HEK293 (cell line): ENCODE measurements at regions not wholly inside any gene's neighbourhood (a gene's known extent, or its start where the extent isn't known, plus 50 kb on each side); places are given as distances from the start of the nearest gene placed in this dataset.

ENCODE experiments used
- CTCF ChIA-PET: fragments of 350-600 bp; formaldehyde crosslinking; extraction: SDS; loops from one replicate; lab custom pipeline; 2021; ENCODE audit warnings: antibody characterized with exemption; lab: Yijun Ruan, JAX
- POLR2A ChIA-PET: fragments of 300-600 bp; formaldehyde crosslinking; extraction: SDS; loops from one replicate; lab custom pipeline; 2020; ENCODE audit warnings: antibody characterized with exemption, inconsistent platforms; lab: Yijun Ruan, JAX
- H3K27ac ChIP-seq: fragments of 200-500 bp; sonication (Bioruptor generic); 2 replicates; pipeline ENCODE4 v1.5.1; 2014; ENCODE audit warnings: low read depth, low read length, control low read depth, inconsistent platforms; ENCODE audit errors: extremely low read depth
- H3K36me3 ChIP-seq, 2 experiments: fragments of 200-500 bp in 1 of 2; sonication (Bioruptor generic) in 1 of 2; 1 replicate in 1 of 2; 2 replicates in 1 of 2; pipeline ENCODE4 v1.5.1; 2014 to 2017; ENCODE audit warnings: inconsistent platforms in 2 of 2, low read length in 2 of 2; ENCODE audit not compliant: control insufficient read depth in 2 of 2, insufficient read depth in 1 of 2
- H3K4me1 ChIP-seq: fragments of 200-500 bp; sonication (Bioruptor generic); 2 replicates; pipeline ENCODE4 v1.5.1; 2014; ENCODE audit warnings: mild to moderate bottlenecking, low read length, inconsistent platforms; ENCODE audit not compliant: control insufficient read depth, insufficient read depth
- H3K4me3 ChIP-seq: 2 replicates; pipeline ENCODE4 v1.5.1; 2011; ENCODE audit warnings: low read depth, mild to moderate bottlenecking, control low read depth, low read length, moderate library complexity
- H3K9me3 ChIP-seq: fragments of 200-500 bp; sonication (Bioruptor generic); 2 replicates; pipeline ENCODE4 v1.5.1; 2014; ENCODE audit warnings: low read depth, low read length, inconsistent platforms; ENCODE audit not compliant: control insufficient read depth, insufficient read depth
- KLF1 ChIP-seq: fragments of 450-650 bp; formaldehyde crosslinking; IDR thresholded peaks from 2 replicates; pipeline ENCODE4 v1.5.1; 2016; ENCODE audit warnings: missing biosample characterization, missing genetic modification characterization
- ZBTB1 ChIP-seq: fragments of 450-650 bp; formaldehyde crosslinking; IDR thresholded peaks from 2 replicates; pipeline ENCODE4 v1.5.1; 2016; ENCODE audit warnings: missing biosample characterization, missing genetic modification characterization
- ZNF112 ChIP-seq: fragments of 450-650 bp; formaldehyde crosslinking; IDR thresholded peaks from 2 replicates; pipeline ENCODE4 v1.5.0; 2017; ENCODE audit warnings: missing biosample characterization, missing genetic modification characterization
- ZNF335 ChIP-seq: fragments of 450-650 bp; formaldehyde crosslinking; conservative IDR thresholded peaks from 2 replicates; pipeline ENCODE4 v1.5.1; 2016; ENCODE audit warnings: missing biosample characterization, missing genetic modification characterization
- ZNF391 ChIP-seq: fragments of 450-650 bp; formaldehyde crosslinking; IDR thresholded peaks from 2 replicates; pipeline ENCODE4 v1.5.1; 2016; ENCODE audit warnings: low read depth, missing biosample characterization, missing genetic modification characterization, borderline replicate concordance
- ZNF571 ChIP-seq: fragments of 450-650 bp; formaldehyde crosslinking; IDR thresholded peaks from 2 replicates; pipeline ENCODE4 v1.5.0; 2017; ENCODE audit warnings: missing biosample characterization, missing genetic modification characterization
- ZNF621 ChIP-seq: fragments of 450-650 bp; formaldehyde crosslinking; IDR thresholded peaks from 2 replicates; pipeline ENCODE4 v1.5.1; 2017; ENCODE audit warnings: missing biosample characterization, missing genetic modification characterization
- TF ChIP-seq, protein P1 (sequence below): fragments of 450-650 bp; formaldehyde crosslinking; IDR thresholded peaks from 2 replicates; pipeline ENCODE4 v1.5.1; 2016; ENCODE audit warnings: missing biosample characterization, missing genetic modification characterization, borderline replicate concordance
- TF ChIP-seq, protein P2 (sequence below): fragments of 450-650 bp; formaldehyde crosslinking; IDR thresholded peaks from 2 replicates; pipeline ENCODE4 v1.5.1; 2016; ENCODE audit warnings: missing biosample characterization, missing genetic modification characterization
- TF ChIP-seq, protein P3 (sequence below): fragments of 450-650 bp; IDR thresholded peaks from 2 replicates; pipeline ENCODE4 v1.5.1; 2018; ENCODE audit warnings: missing biosample characterization, mild to moderate bottlenecking, missing genetic modification characterization
- TF ChIP-seq, protein P4 (sequence below): fragments of 450-650 bp; formaldehyde crosslinking; IDR thresholded peaks from 2 replicates; pipeline ENCODE4 v1.5.1; 2017; ENCODE audit warnings: missing biosample characterization, missing genetic modification characterization
- TF ChIP-seq, protein P5 (sequence below): fragments of 450-650 bp; formaldehyde crosslinking; IDR thresholded peaks from 2 replicates; pipeline ENCODE4 v1.5.1; 2016; ENCODE audit warnings: missing biosample characterization, missing genetic modification characterization, borderline replicate concordance

DNA sequence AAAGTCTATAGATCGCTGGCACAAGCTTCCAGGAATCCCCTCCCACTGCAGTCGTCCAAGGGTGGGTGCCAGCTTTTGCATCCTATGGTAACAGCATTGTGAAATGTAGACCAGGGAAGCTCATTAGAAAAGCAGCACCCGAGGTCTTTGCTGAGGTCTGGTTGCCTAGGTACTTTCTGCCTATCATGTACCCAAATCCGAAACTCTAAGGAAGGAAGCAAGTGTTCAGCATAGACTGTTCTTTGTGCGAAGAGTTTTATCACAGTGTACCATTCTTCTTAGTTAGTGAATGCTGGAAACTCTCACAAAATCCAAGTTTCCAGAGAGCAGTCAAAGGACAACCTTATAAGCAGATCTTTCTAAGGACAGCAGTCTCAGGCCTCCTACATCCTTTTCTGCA lies 1532.7 kb upstream of the TMEM132C start:
- Histone ChIP-seq H3K27ac (no peak overlapping the region), H3K36me3 (no peaks in the 10 kb centered on the region), H3K4me1 (no peaks in the 10 kb centered on the region), H3K4me3 (no peak overlapping the region), H3K9me3 (no peaks in the 10 kb centered on the region)
- CTCF ChIA-PET: interaction anchor here (0.6 kb wide), 1 partner anchor 42 kb away, joined by 3 read pairs; no protein-coding TSS in a partner anchor
- TF ChIP-seq, protein P1, sequence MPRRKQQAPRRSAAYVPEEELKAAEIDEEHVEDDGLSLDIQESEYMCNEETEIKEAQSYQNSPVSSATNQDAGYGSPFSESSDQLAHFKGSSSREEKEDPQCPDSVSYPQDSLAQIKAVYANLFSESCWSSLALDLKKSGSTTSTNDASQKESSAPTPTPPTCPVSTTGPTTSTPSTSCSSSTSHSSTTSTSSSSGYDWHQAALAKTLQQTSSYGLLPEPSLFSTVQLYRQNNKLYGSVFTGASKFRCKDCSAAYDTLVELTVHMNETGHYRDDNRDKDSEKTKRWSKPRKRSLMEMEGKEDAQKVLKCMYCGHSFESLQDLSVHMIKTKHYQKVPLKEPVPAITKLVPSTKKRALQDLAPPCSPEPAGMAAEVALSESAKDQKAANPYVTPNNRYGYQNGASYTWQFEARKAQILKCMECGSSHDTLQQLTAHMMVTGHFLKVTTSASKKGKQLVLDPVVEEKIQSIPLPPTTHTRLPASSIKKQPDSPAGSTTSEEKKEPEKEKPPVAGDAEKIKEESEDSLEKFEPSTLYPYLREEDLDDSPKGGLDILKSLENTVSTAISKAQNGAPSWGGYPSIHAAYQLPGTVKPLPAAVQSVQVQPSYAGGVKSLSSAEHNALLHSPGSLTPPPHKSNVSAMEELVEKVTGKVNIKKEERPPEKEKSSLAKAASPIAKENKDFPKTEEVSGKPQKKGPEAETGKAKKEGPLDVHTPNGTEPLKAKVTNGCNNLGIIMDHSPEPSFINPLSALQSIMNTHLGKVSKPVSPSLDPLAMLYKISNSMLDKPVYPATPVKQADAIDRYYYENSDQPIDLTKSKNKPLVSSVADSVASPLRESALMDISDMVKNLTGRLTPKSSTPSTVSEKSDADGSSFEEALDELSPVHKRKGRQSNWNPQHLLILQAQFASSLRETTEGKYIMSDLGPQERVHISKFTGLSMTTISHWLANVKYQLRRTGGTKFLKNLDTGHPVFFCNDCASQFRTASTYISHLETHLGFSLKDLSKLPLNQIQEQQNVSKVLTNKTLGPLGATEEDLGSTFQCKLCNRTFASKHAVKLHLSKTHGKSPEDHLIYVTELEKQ (tag by site-specific recombination): no peak
- TF ChIP-seq, protein P2, sequence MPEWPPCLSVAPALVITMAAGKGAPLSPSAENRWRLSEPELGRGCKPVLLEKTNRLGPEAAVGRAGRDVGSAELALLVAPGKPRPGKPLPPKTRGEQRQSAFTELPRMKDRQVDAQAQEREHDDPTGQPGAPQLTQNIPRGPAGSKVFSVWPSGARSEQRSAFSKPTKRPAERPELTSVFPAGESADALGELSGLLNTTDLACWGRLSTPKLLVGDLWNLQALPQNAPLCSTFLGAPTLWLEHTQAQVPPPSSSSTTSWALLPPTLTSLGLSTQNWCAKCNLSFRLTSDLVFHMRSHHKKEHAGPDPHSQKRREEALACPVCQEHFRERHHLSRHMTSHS (tag by site-specific recombination): no peak
- no peak for TF ChIP-seq ZNF335 (tag by site-specific recombination)
- TF ChIP-seq ZNF571: no peak
- POLR2A ChIA-PET: no interaction called here

DNA sequence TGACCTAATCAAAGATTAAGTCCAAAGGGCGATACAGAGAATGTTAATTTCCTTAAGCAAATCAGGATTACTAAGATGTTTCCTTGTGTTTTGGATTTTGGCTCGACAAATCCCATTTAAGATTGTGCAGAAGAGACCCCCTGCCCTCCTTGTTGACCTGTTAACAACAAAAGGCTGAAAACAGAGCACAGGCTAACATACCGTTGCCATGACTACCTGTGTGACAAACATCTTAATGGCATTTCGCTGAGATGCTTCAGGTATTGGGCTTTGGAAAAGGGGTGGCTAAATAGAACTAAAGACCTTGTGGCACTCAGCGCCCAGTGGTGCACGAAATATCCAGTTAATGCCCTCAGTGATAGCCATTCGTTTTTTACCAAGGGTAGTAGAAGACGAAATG lies 1532.3 kb upstream of the TMEM132C start:
- Histone ChIP-seq H3K36me3 (no peaks in the 10 kb centered on the region), H3K4me1 (no peaks in the 10 kb centered on the region)
- ChIA-PET CTCF (no interaction called here), POLR2A (no interaction called here)
- TF ChIP-seq ZNF112 (tag by site-specific recombination) (no peak), ZNF391 (no peak), ZBTB1 (tag by site-specific recombination) (no peak), KLF1 (no peak)
- TF ChIP-seq, all 188 proteins: peak for 0
- no peaks in the 10 kb centered on the region for H3K9me3 ChIP-seq
- no peak overlapping the region for H3K4me3 ChIP-seq
- no peak overlapping the region for H3K27ac ChIP-seq

DNA sequence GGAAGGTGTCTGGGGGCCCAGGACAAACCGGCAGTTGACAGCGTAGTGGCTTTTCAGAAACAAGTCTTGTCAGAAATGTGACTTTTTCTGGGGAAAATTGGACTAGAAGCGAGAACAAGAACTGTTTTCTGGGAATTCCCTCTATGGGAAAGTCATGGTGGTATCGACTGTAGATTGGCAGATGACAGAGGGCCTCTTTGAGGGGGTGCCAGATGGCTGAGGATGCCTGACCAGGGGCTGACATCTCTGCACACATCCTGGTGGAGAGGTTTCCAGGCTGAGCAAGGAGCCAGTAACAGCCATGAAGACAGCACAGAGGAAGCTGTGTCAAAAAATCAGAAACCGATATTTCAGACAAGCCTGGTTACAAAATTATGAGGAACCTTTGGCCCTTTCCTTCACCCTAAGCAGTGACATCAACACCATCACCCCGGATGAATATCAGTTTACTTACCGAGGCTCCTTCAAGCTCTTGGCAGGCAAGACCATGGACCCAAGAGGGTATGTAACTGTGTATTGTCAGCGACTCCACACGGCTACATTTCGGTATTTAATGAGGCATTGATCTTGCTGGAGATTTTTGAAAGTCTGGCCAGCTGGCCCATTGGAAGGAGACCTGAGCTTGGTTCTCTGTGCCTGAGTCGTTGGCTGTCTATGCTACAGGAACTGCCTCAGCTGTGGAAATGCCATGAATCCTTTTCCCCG lies 1525.3 kb upstream of the TMEM132C start:
- TF ChIP-seq, protein P3, sequence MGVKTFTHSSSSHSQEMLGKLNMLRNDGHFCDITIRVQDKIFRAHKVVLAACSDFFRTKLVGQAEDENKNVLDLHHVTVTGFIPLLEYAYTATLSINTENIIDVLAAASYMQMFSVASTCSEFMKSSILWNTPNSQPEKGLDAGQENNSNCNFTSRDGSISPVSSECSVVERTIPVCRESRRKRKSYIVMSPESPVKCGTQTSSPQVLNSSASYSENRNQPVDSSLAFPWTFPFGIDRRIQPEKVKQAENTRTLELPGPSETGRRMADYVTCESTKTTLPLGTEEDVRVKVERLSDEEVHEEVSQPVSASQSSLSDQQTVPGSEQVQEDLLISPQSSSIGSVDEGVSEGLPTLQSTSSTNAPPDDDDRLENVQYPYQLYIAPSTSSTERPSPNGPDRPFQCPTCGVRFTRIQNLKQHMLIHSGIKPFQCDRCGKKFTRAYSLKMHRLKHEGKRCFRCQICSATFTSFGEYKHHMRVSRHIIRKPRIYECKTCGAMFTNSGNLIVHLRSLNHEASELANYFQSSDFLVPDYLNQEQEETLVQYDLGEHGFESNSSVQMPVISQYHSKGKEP: no peak
- TF ChIP-seq, protein P4, sequence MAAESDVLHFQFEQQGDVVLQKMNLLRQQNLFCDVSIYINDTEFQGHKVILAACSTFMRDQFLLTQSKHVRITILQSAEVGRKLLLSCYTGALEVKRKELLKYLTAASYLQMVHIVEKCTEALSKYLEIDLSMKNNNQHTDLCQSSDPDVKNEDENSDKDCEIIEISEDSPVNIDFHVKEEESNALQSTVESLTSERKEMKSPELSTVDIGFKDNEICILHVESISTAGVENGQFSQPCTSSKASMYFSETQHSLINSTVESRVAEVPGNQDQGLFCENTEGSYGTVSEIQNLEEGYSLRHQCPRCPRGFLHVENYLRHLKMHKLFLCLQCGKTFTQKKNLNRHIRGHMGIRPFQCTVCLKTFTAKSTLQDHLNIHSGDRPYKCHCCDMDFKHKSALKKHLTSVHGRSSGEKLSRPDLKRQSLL (tag by site-specific recombination): no peak
- no peak for TF ChIP-seq ZNF621
- TF ChIP-seq, protein P5, sequence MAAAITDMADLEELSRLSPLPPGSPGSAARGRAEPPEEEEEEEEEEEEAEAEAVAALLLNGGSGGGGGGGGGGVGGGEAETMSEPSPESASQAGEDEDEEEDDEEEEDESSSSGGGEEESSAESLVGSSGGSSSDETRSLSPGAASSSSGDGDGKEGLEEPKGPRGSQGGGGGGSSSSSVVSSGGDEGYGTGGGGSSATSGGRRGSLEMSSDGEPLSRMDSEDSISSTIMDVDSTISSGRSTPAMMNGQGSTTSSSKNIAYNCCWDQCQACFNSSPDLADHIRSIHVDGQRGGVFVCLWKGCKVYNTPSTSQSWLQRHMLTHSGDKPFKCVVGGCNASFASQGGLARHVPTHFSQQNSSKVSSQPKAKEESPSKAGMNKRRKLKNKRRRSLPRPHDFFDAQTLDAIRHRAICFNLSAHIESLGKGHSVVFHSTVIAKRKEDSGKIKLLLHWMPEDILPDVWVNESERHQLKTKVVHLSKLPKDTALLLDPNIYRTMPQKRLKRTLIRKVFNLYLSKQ: no peak
- no peak overlapping the region for H3K4me3 ChIP-seq
- CTCF ChIA-PET: interaction anchor here (0.6 kb wide), 1 partner anchor 42 kb away, joined by 3 read pairs; no protein-coding TSS in a partner anchor

More for the DNA sequence above, 1525.3 kb upstream of the TMEM132C start:
- POLR2A ChIA-PET: no interaction called here
- no peaks in the 10 kb centered on the region for H3K36me3 ChIP-seq
- H3K27ac ChIP-seq: no peak overlapping the region
- H3K9me3 ChIP-seq: no peaks in the 10 kb centered on the region
- H3K4me1 ChIP-seq: no peaks in the 10 kb centered on the region
